ENCODE measurements at regions not wholly inside any gene's neighbourhood (a gene's known extent, or its start where the extent isn't known, plus 50 kb on each side); places are given as distances from the start of the nearest gene placed in this dataset.

DNA sequence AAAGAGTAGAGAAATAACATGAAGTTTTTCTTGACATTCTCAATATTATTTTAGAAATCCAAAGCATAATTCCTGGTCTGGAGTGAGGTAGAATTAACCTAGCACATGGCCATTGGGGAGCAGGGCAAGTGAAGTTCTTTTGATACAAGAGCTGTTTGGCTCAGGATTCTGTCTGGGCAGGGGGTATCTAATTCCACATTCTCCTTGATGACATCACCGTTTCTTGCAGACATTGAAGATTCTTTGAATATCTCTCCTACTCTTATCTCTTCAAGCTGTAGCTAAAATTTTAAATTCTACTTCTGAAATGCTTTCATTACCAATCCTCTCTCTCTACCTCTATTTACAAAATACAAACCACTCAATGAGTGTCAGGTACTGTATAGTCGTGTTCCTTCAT lies 138.2 kb upstream of the TENM4 start:
- TF ChIP-seq YY1 (IDR thresholded peaks at IDR 0.05; ENCODE audit: insufficient read depth, insufficient read length) (no peak), ZNF274 (IDR thresholded peaks at IDR 0.05; ENCODE audit: low read depth, low read length) (no peak)
